Activated CD8-positive, alpha-beta T cell treated with anti-CD3 and anti-CD28 coated beads for 36 hours (primary cell): ENCODE measurements at regions not wholly inside any gene's neighbourhood (a gene's known extent, or its start where the extent isn't known, plus 50 kb on each side); places are given as distances from the start of the nearest gene placed in this dataset.
A peak's percentile ranks its signal among the peaks of the same experiment; 100 is the strongest.

Source experiments
- ATAC-seq: fragments of 200-7000 bp; cut with Tn5 transposase; one replicate; pipeline ENCODE4 v1.10.0; 2021; ENCODE audit warnings: mild to moderate bottlenecking, moderate library complexity
- CTCF ChIA-PET: fragments of 350-600 bp; sonication (Branson Sonifier 250); formaldehyde crosslinking; loops from one replicate; lab custom pipeline; 2021; ENCODE audit warnings: antibody characterized with exemption; lab: Charles Lee
- POLR2A ChIA-PET: fragments of 350-600 bp; sonication (Branson Sonifier 250); formaldehyde crosslinking; loops from one replicate; lab custom pipeline; 2021; ENCODE audit warnings: antibody characterized with exemption; lab: Charles Lee
- DNase-seq: peaks from one replicate; pipeline ENCODE4 v3.0.0-alpha.2; 2020
- H3K27ac Mint-ChIP-seq: one replicate; pipeline ENCODE4 v1.8.0; 2021; ENCODE audit warnings: mild to moderate bottlenecking, mixed read lengths
- H3K27me3 Mint-ChIP-seq: one replicate; pipeline ENCODE4 v1.8.0; 2021; ENCODE audit warnings: mixed read lengths
- H3K36me3 Mint-ChIP-seq: one replicate; pipeline ENCODE4 v1.8.0; 2021; ENCODE audit warnings: low read depth, mixed read lengths
- H3K4me1 Mint-ChIP-seq: one replicate; pipeline ENCODE4 v1.8.0; 2021; ENCODE audit warnings: low read depth, mixed read lengths
- H3K4me3 Mint-ChIP-seq: one replicate; pipeline ENCODE4 v1.8.0; 2021; ENCODE audit warnings: mild to moderate bottlenecking, moderate library complexity, mixed read lengths
- H3K9me3 Mint-ChIP-seq: one replicate; pipeline ENCODE4 v1.8.0; 2021; ENCODE audit warnings: mixed read lengths
- CTCF ChIP-seq: fragments of 200-600 bp; IDR thresholded peaks from one replicate; pipeline ENCODE4 v1.8.0; 2022; ENCODE audit warnings: antibody characterized with exemption, mild to moderate bottlenecking
- intact Hi-C: fragments of 100-400 bp; cut with micrococcal nuclease; formaldehyde crosslinking; loops from one replicate; pipeline ENCODE4 v1.10.0; 2022

DNA sequence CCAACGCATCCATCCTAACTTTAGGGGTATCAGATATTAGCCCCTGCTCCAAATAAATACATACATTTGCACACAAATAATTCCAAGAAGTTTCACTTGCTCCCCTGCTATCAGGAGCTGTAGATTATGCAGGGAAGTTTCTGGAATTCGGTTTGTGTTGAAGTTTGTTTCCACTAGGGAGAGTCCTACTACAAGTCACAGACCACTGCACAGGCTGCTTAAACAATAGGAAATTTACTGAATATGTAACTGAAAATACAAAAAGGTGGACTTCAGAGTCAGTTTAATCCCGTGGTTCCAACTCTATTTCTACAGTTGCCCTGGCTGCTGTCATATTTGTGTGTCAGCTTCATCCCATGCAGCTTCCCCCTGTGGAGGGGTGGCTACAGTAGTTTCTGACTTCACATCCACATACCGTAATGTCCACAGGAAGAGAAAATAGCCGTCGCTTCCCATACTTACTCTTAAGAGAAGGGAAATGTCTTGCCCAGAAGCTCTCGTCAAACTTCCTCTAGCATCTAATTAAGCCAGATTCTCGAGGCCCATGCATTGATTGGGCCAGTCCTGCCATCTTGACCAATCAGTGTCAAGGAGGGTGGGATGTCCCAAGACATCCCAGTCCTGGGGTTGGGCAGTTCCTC, 286.6 kb downstream of the COG6 start:
- Mint-ChIP-seq H3K9me3 (no peaks in the 10 kb centered on the region), H3K4me3 (no peak overlapping the region), H3K36me3 (no peaks in the 10 kb centered on the region), H3K27ac (no peak overlapping the region), H3K4me1 (peaks cover 15% of the 10 kb centered on the region), H3K27me3 (no peaks in the 10 kb centered on the region)
- ATAC-seq (no peak), DNase-seq (no peak)
- no peak for TF ChIP-seq CTCF
- intact Hi-C loops: loop anchor here (5.0 to 10.0 kb wide), 2 partner anchors 257 to 740 kb away; no protein-coding TSS in a partner anchor
- ChIA-PET CTCF (interaction anchor here (0.6 to 3.9 kb wide), 55 partner anchors 8 to 835 kb away, joined by 3 to 62 read pairs (median 5); no protein-coding TSS in a partner anchor), POLR2A (interaction anchor here (1.0 kb wide), 1 partner anchor 85 kb away, joined by 3 read pairs; no protein-coding TSS in a partner anchor)

GRCh38 chr13:39942552-39943273, 287.3 kb downstream of the COG6 start:
- H3K4me3 Mint-ChIP-seq: no peak overlapping the region
- H3K4me1 Mint-ChIP-seq: peaks cover 10% of the 10 kb centered on the region
- no peak overlapping the region for H3K27ac Mint-ChIP-seq
- ATAC-seq (peak; percentile 100), DNase-seq (peak; percentile 80)
- POLR2A ChIA-PET: interaction anchor here (1.0 kb wide), 1 partner anchor 84 kb away, joined by 3 read pairs; no protein-coding TSS in a partner anchor
- no peaks in the 10 kb centered on the region for H3K36me3 Mint-ChIP-seq
- no peaks in the 10 kb centered on the region for H3K9me3 Mint-ChIP-seq
- peak; percentile 100 for TF ChIP-seq CTCF
- CTCF ChIA-PET: interaction anchor here (0.6 to 3.9 kb wide), 63 partner anchors 9 to 835 kb away, joined by 3 to 62 read pairs (median 5); no protein-coding TSS in a partner anchor
- H3K27me3 Mint-ChIP-seq: no peaks in the 10 kb centered on the region
- intact Hi-C loops: loop anchor here (5.0 to 10.0 kb wide), 2 partner anchors 258 to 740 kb away; no protein-coding TSS in a partner anchor

DNA sequence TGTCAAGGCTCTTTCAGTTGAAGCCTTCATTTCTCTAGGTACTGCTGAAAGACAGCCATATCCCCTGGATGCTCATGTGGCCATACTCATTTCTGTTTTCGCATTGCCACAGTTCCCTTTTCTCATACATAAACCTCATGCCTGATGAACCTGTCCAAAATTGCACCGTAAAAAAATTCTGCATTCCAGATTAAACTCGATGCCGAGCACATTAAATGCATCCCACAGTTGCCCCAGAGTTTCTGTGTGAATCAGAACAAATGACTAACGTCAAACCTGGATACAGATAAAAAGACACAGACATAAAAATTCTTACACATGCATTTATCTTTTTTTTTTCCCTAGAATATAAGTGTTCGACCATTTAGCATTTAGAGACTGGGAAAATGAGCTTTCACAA, 288.2 kb downstream of the COG6 start:
- ATAC-seq: no peak
- ChIA-PET POLR2A (no interaction called here), CTCF (interaction anchor here (0.7 to 3.9 kb wide), 21 partner anchors 10 to 743 kb away, joined by 3 to 62 read pairs (median 5); no protein-coding TSS in a partner anchor)
- intact Hi-C loops: loop anchor here (5.0 to 10.0 kb wide), 2 partner anchors 259 to 739 kb away; no protein-coding TSS in a partner anchor
- Mint-ChIP-seq H3K27ac (no peak overlapping the region), H3K9me3 (no peaks in the 10 kb centered on the region), H3K36me3 (no peaks in the 10 kb centered on the region), H3K4me1 (peaks cover 7% of the 10 kb centered on the region), H3K4me3 (no peak overlapping the region), H3K27me3 (no peaks in the 10 kb centered on the region)
- TF ChIP-seq CTCF: no peak
- no peak for DNase-seq

- ChIA-PET POLR2A (no interaction called here), CTCF (interaction anchor here (0.9 to 3.9 kb wide), 2 partner anchors 15 to 17 kb away, joined by 3 to 31 read pairs; no protein-coding TSS in a partner anchor)
- Mint-ChIP-seq H3K4me3 (no peak overlapping the region), H3K4me1 (peaks cover 7% of the 10 kb centered on the region), H3K36me3 (no peaks in the 10 kb centered on the region), H3K9me3 (no peaks in the 10 kb centered on the region), H3K27me3 (no peaks in the 10 kb centered on the region), H3K27ac (no peak overlapping the region)
- TF ChIP-seq CTCF: no peak
- DNase-seq: no peak
- intact Hi-C loops: loop anchor here (10.0 kb wide), 1 partner anchor 260 kb away; no protein-coding TSS in a partner anchor
- no peak for ATAC-seq
Observed at GRCh38 chr13:39945226-39945625, 289.8 kb downstream of the COG6 start.
